Memory B cell (primary cell): ENCODE measurements at regions not wholly inside any gene's neighbourhood (a gene's known extent, or its start where the extent isn't known, plus 50 kb on each side); places are given as distances from the start of the nearest gene placed in this dataset.

Experiments
- ATAC-seq: fragments of 150-1000 bp; cut with Tn5 transposase; 2 replicates; pipeline ENCODE4 v1.10.0; 2021; ENCODE audit warnings: low read depth, mild to moderate bottlenecking, moderate library complexity
- DNase-seq, 2 donors: peaks; one replicate each; pipeline ENCODE4 v3.0.0; 2022; ENCODE audit warnings: low spot score in 2 of 2
- H3K27ac Mint-ChIP-seq: one replicate; pipeline ENCODE4 v1.8.0; 2022; ENCODE audit warnings: mild to moderate bottlenecking, moderate library complexity, mixed read lengths
- H3K27me3 Mint-ChIP-seq: one replicate; pipeline ENCODE4 v1.8.0; 2022; ENCODE audit warnings: mixed read lengths
- H3K36me3 Mint-ChIP-seq: one replicate; pipeline ENCODE4 v1.8.0; 2022; ENCODE audit warnings: mild to moderate bottlenecking, mixed read lengths
- H3K4me1 Mint-ChIP-seq: one replicate; pipeline ENCODE4 v1.8.0; 2022; ENCODE audit warnings: mixed read lengths
- H3K4me3 Mint-ChIP-seq: one replicate; pipeline ENCODE4 v1.8.0; 2022; ENCODE audit warnings: mild to moderate bottlenecking, moderate library complexity, mixed read lengths
- H3K9me3 Mint-ChIP-seq: one replicate; pipeline ENCODE4 v1.8.0; 2022; ENCODE audit warnings: mixed read lengths

DNA sequence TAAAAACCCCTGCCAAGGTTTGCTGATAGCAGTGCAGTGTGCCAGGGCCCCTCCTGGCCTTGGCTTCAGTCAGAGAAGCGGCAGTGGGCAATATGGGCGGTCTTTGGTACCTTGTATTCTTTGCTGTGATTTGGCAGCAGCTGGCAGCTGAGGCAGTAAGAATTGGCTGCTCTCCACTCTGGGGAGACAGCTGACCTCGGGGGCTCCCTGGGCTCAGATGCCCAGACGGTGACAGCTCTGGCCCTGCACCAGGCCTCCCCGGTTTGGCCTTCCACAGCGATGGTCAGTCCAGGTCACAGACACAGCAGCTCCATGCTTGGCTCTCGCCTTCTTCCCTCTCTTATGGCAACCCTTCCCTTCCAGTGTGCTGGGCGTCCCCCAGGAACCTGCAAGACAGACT is 330.9 kb downstream of the BCOR start:
- Mint-ChIP-seq H3K9me3 (peaks cover 3% of the 10 kb centered on the region), H3K4me3 (no peak overlapping the region), H3K27ac (no peak overlapping the region), H3K36me3 (no peaks in the 10 kb centered on the region), H3K4me1 (no peaks in the 10 kb centered on the region), H3K27me3 (peaks cover 7% of the 10 kb centered on the region)
- ATAC-seq (no peak), DNase-seq (no peak)

GRCh38 chrX:39767446-39767845 is 330.3 kb downstream of the BCOR start:
- no peak overlapping the region for H3K27ac Mint-ChIP-seq
- DNase-seq (no peak), ATAC-seq (no peak)
- no peak overlapping the region for H3K4me3 Mint-ChIP-seq
- no peaks in the 10 kb centered on the region for H3K36me3 Mint-ChIP-seq
- peaks cover 9% of the 10 kb centered on the region for H3K27me3 Mint-ChIP-seq
- H3K9me3 Mint-ChIP-seq: peaks cover 3% of the 10 kb centered on the region
- peaks cover 3% of the 10 kb centered on the region for H3K4me1 Mint-ChIP-seq

GRCh38 chrX:39769748-39770147 is 328.0 kb downstream of the BCOR start:
- Mint-ChIP-seq H3K4me3 (no peak overlapping the region), H3K4me1 (peaks cover 3% of the 10 kb centered on the region), H3K27me3 (peaks cover 11% of the 10 kb centered on the region), H3K27ac (no peak overlapping the region), H3K9me3 (peaks cover 3% of the 10 kb centered on the region), H3K36me3 (no peaks in the 10 kb centered on the region)
- ATAC-seq (no peak), DNase-seq (no peak)

GRCh38 chrX:39771089-39771488 is 326.7 kb downstream of the BCOR start:
- H3K4me1 Mint-ChIP-seq: peaks cover 3% of the 10 kb centered on the region
- no peak overlapping the region for H3K4me3 Mint-ChIP-seq
- H3K36me3 Mint-ChIP-seq: no peaks in the 10 kb centered on the region

GRCh38 chrX:39772057-39772832 is 325.5 kb downstream of the BCOR start:
- Mint-ChIP-seq H3K9me3 (peaks cover 3% of the 10 kb centered on the region), H3K4me3 (no peak overlapping the region), H3K27me3 (peaks cover 11% of the 10 kb centered on the region), H3K4me1 (peaks cover 3% of the 10 kb centered on the region), H3K36me3 (no peaks in the 10 kb centered on the region), H3K27ac (no peak overlapping the region)
- DNase-seq: no peak
- no peak for ATAC-seq

More at GRCh38 chrX:39771089-39771488, 326.7 kb downstream of the BCOR start:
- H3K27me3 Mint-ChIP-seq: peaks cover 11% of the 10 kb centered on the region
- H3K9me3 Mint-ChIP-seq: peaks cover 3% of the 10 kb centered on the region
- DNase-seq: no peak
- H3K27ac Mint-ChIP-seq: no peak overlapping the region
- ATAC-seq: no peak

DNA sequence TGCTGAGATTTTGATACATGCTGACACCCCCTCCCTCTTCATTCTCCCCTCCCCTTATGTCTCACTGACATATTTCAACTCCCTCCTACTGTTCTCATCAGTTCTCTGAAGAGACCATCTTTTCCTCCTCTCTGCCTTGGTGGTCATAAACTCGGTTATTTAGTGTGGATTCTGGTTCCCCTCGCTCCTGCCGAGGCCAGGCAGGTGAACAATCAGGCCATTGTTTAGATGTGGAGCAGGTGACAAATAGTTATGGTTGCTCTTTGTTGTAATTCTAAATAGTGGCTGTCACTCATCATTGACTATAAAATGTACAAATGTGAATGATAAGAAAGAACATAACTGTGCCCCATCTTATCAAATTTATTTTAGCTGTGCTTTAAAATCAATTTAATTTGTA is 324.6 kb downstream of the BCOR start:
- no peaks in the 10 kb centered on the region for H3K36me3 Mint-ChIP-seq
- no peak overlapping the region for H3K4me3 Mint-ChIP-seq

DNA sequence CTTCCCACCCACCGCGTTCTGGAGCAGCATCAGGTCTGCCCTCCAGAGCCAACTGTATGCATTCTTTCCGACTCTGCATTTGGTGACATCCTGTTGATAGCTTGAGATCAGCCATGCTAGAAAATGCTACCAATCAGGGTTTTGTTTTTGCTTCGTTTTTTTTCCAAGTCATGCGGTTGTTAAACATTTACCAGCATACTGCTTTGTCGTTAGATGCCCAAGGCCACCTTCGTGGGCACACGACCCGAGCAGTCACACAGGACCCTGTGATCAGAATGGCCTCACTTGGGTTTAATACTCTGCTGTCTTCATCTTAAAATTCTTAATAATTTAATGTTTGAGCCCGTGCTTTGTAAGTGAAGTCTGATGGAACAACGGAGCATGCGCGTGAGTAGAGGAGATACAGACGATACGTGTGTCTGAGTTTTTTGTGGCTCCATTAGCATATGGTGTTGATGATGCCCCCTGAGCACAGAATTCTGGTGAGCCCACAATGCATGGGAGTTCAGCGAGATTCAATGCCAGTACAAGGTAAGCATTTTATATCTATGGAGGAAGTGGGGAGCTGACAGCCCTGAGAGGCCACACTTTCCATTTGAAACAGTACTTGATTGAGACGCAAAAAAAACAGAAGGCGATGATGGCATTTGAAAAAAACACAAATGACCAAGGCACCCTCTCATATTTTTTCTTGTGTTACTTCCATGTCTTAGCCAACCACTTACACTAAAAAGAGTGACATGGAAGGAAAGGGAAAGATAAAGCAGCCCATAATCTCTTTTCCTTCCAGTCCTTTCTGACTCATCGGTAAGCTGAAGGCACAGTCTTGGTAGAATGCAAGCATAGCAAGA is 323.6 kb downstream of the BCOR start:
- Mint-ChIP-seq H3K4me1 (peaks cover 3% of the 10 kb centered on the region), H3K27me3 (peaks cover 13% of the 10 kb centered on the region), H3K36me3 (no peaks in the 10 kb centered on the region), H3K27ac (no peak overlapping the region), H3K4me3 (no peak overlapping the region), H3K9me3 (peaks cover 3% of the 10 kb centered on the region)
- DNase-seq (no peak), ATAC-seq (no peak)

More for the DNA sequence above, 324.6 kb downstream of the BCOR start:
- no peak overlapping the region for H3K27ac Mint-ChIP-seq
- DNase-seq (no peak), ATAC-seq (no peak)
- H3K4me1 Mint-ChIP-seq: peaks cover 3% of the 10 kb centered on the region
- peaks cover 11% of the 10 kb centered on the region for H3K27me3 Mint-ChIP-seq
- H3K9me3 Mint-ChIP-seq: peaks cover 3% of the 10 kb centered on the region

- Mint-ChIP-seq H3K27ac (no peak overlapping the region), H3K9me3 (peaks cover 3% of the 10 kb centered on the region), H3K4me1 (peaks cover 3% of the 10 kb centered on the region), H3K27me3 (peaks cover 11% of the 10 kb centered on the region), H3K4me3 (no peak overlapping the region), H3K36me3 (no peaks in the 10 kb centered on the region)
- DNase-seq (no peak), ATAC-seq (no peak)
Observed at GRCh38 chrX:39774774-39775328, 322.9 kb downstream of the BCOR start.

- no peaks in the 10 kb centered on the region for H3K4me1 Mint-ChIP-seq
- ATAC-seq (no peak), DNase-seq (no peak)
- no peak overlapping the region for H3K27ac Mint-ChIP-seq
- H3K9me3 Mint-ChIP-seq: peaks cover 2% of the 10 kb centered on the region
- no peaks in the 10 kb centered on the region for H3K36me3 Mint-ChIP-seq
- H3K4me3 Mint-ChIP-seq: no peak overlapping the region
- H3K27me3 Mint-ChIP-seq: peaks cover 4% of the 10 kb centered on the region
Observed at GRCh38 chrX:39777623-39778025, 320.1 kb downstream of the BCOR start.

DNA sequence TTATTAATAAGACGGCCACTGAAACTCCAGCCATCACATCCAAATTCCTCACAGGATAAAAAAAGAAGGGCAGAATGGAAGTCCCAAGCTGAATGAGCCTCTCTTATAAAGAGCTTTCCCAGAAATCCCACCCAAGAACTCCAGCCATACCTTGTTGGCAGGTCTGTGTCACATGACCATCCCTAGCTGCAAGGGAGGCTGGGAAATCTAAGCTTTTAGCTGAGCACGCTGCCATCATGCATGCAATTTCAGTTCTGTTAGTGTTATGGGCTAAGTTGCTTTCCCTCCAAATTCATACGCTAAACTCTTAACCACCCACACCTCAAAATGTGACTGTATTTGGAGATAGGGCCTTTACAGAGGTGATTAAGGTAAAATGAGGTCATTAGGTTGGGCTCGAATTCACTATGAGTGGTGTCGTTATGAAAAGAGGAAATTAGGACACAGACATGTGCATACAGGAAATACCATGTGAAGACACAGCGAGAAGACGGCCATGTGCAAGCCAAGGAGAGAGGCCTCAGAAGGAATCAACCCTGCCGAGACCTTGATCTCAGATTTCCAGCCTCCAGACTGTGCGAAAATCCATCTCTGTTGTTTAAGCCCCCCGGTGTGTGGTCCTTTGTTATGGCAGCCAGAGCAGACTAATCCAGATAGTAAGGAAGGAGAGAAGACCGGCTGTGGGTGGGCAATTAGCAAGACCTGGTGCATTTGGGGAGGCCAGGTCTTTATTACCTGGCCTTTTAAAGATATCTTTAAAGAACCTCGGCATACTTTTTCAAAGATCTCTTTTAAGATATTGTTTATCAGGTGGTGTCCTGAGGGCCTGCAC is 317.6 kb downstream of the BCOR start:
- Mint-ChIP-seq H3K27ac (no peak overlapping the region), H3K36me3 (no peaks in the 10 kb centered on the region), H3K9me3 (peaks cover 2% of the 10 kb centered on the region), H3K4me1 (no peaks in the 10 kb centered on the region), H3K27me3 (peaks cover 3% of the 10 kb centered on the region), H3K4me3 (no peak overlapping the region)
- no peak for DNase-seq
- ATAC-seq: no peak

DNA sequence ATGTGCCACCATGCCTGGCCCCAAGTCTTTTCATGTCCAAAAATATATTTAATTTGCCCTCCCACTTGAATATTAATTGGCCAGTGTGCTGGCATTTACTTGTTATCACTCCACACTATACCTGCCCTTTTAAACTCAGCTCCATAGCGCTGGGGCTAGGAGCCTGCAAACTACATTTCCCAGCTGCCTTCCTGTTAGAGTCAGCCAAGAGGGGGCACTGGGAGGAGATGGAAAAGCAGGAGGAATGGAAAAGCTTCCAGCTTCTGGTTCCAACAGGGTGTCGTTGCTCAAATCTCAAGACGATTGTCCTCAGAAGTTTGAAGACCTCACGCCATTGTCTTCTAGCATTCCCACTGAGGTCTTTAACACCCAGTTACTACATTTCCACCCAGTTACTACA is 315.5 kb downstream of the BCOR start:
- H3K4me1 Mint-ChIP-seq: no peaks in the 10 kb centered on the region
- H3K27me3 Mint-ChIP-seq: peaks cover 3% of the 10 kb centered on the region
- peaks cover 2% of the 10 kb centered on the region for H3K9me3 Mint-ChIP-seq
- no peak overlapping the region for H3K27ac Mint-ChIP-seq
- no peak for ATAC-seq
- H3K4me3 Mint-ChIP-seq: no peak overlapping the region
- H3K36me3 Mint-ChIP-seq: no peaks in the 10 kb centered on the region
- no peak for DNase-seq

- Mint-ChIP-seq H3K4me1 (no peaks in the 10 kb centered on the region), H3K27ac (no peak overlapping the region), H3K9me3 (no peaks in the 10 kb centered on the region), H3K4me3 (no peak overlapping the region), H3K36me3 (no peaks in the 10 kb centered on the region), H3K27me3 (peaks cover 3% of the 10 kb centered on the region)
- ATAC-seq (no peak), DNase-seq (no peak)
Observed at GRCh38 chrX:39787999-39788398, 309.8 kb downstream of the BCOR start.

DNA sequence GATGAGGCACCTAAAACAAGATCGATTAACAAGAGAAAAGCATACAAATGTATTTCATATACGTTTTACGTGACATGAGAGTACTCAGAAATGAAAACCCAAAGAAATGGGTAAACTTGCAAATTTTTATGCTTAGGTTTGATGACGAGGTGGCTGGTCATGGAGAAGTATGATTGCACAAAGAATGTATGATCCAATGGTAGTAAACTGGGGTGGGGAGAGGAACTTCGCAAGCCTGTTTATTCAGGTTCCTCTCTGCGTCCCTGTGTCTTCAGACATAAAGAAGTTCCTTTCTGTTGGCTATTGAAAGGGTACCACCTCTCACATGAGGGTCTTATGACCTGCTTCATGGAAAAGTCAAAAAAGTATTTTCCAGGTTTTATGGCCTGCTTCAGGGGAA is 309.2 kb downstream of the BCOR start:
- no peaks in the 10 kb centered on the region for H3K4me1 Mint-ChIP-seq

More for the DNA sequence above, 309.2 kb downstream of the BCOR start:
- no peak overlapping the region for H3K27ac Mint-ChIP-seq
- no peak overlapping the region for H3K4me3 Mint-ChIP-seq
- no peaks in the 10 kb centered on the region for H3K9me3 Mint-ChIP-seq
- no peaks in the 10 kb centered on the region for H3K36me3 Mint-ChIP-seq
- no peak for DNase-seq
- H3K27me3 Mint-ChIP-seq: peaks cover 3% of the 10 kb centered on the region
- no peak for ATAC-seq
